Uterus (tissue), 3 donors: ENCODE measurements at regions not wholly inside any gene's neighbourhood (a gene's known extent, or its start where the extent isn't known, plus 50 kb on each side); places are given as distances from the start of the nearest gene placed in this dataset.
"Not testable (repeated sequence)": the region's sequence is repeated elsewhere in the genome, so short reads cannot be mapped to it uniquely, and the experiment has no call there.

Experiments used
- DNase-seq, 2 donors: peaks; one replicate each; pipeline ENCODE4 v3.0.0-alpha.2; 2019 to 2020
- H3K27ac ChIP-seq, 2 donors: fragments of 200-600 bp; sonication (generic); 1 replicate in 1 of 2; 2 replicates in 1 of 2; pipeline ENCODE4 v1.5.1; 2016 to 2018
- H3K27me3 ChIP-seq, 2 donors: fragments of 200-600 bp; sonication (generic); one replicate each; pipeline ENCODE4 v1.5.1; 2018 to 2019; ENCODE audit warnings: control low read depth in 1 of 2
- H3K36me3 ChIP-seq, 2 donors: fragments of 200-600 bp; sonication (generic); one replicate each; pipeline ENCODE4 v1.5.1; 2019; ENCODE audit warnings: control low read depth in 1 of 2
- H3K4me1 ChIP-seq, 2 donors: fragments of 200-600 bp; sonication (generic); one replicate each; pipeline ENCODE4 v1.5.1; 2018 to 2019; ENCODE audit warnings: control low read depth in 1 of 2
- H3K4me3 ChIP-seq, 2 donors: fragments of 200-600 bp; sonication (generic); 1 replicate in 1 of 2; 2 replicates in 1 of 2; pipeline ENCODE4 v1.5.1; 2018 to 2019; ENCODE audit warnings: mild to moderate bottlenecking in 1 of 2
- H3K9me3 ChIP-seq, 2 donors: fragments of 200-600 bp; sonication (generic); one replicate each; pipeline ENCODE4 v1.5.1; 2019; ENCODE audit warnings: control low read depth in 1 of 2
- CTCF ChIP-seq, 4 experiments: fragments of 200-600 bp in 2 of 4; fragments of 450-650 bp in 2 of 4; sonication (generic) in 2 of 4; IDR thresholded peaks; one replicate each; pipeline ENCODE4 v1.5.1; 2016 to 2019; ENCODE audit warnings: antibody characterized with exemption in 4 of 4, mild to moderate bottlenecking in 2 of 4, moderate library complexity in 1 of 4
- POLR2A ChIP-seq, 2 donors: fragments of 450-650 bp; IDR thresholded peaks; one replicate each; pipeline ENCODE4 v1.6.1; 2016; ENCODE audit warnings: antibody characterized with exemption in 2 of 2, mild to moderate bottlenecking in 1 of 2, moderate library complexity in 1 of 2
- intact Hi-C: fragments of 100-400 bp; cut with DNase I; formaldehyde crosslinking; loops from one replicate; pipeline ENCODE4 v1.15.1; 2023; ENCODE audit warnings: low total_unique reads
- donor health status: DM: yes; HTN: yes; CAD: no.

- H3K36me3 ChIP-seq, result no peaks in the 10 kb centered on the region
- H3K4me3 ChIP-seq, result no peak overlapping the region
- H3K27ac ChIP-seq, result no peak overlapping the region
- DNase-seq, result no peak
- H3K4me1 ChIP-seq, result no peaks in the 10 kb centered on the region
- intact Hi-C loops, result no loop called here
- H3K27me3 ChIP-seq, result no peaks in the 10 kb centered on the region
- TF ChIP-seq POLR2A (IDR thresholded peaks at IDR 0.05), result no peak
- TF ChIP-seq CTCF (IDR thresholded peaks at IDR 0.05), result no peak
- no peaks in the 10 kb centered on the region for H3K9me3 ChIP-seq
Measured at GRCh38 chr3:81063896-81064295, 697.5 kb downstream of the GBE1 start.

DNA sequence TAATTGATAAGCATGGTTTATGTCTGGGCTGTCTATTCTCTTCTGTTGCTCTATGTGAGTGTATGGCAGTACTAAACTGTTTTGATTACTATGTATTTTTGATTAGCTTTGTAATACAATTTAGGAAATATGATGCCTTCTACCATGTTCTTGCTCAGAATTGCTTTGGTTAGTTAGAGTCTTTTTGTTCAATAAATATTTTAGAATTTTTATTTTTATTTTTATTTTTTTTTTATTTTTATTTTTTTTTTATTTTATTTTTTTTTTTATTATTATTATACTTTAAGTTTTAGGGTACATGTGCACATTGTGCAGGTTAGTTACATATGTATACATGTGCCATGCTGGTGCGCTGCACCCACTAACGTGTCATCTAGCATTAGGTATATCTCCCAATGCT lies 710.3 kb downstream of the GBE1 start:
- H3K4me1 ChIP-seq, H3K27me3 ChIP-seq, DNase-seq, H3K36me3 ChIP-seq, H3K4me3 ChIP-seq, H3K9me3 ChIP-seq, H3K27ac ChIP-seq, intact Hi-C loops: not testable (repeated sequence)

- intact Hi-C loops, result no loop called here
- TF ChIP-seq POLR2A (IDR thresholded peaks at IDR 0.05) (no peak), CTCF (IDR thresholded peaks at IDR 0.05) (no peak)
- H3K4me3 ChIP-seq, result no peak overlapping the region
Measured at GRCh38 chr3:81048058-81048665, 713.3 kb downstream of the GBE1 start.

DNA sequence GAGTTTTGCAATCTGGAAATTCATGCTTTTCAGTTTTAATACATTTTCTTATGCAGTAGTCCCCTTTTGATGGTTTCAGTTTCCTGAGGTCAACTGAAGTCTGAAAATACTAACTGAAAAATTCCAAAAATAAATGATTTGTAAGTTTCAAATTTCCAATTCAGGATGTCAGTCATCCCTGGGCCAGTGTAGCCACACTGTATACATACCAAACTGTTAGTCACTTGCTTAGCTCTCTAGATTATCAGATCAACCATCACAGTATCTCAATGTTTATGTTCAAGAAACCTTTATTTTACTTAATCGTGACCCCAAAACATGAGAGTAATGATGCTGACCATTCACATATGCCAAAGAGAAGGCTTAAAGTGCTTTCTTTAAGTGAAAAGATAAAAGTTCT lies 715.5 kb downstream of the GBE1 start:
- Histone ChIP-seq H3K4me3 (no peak overlapping the region), H3K27ac (no peak overlapping the region), H3K9me3 (no peaks in the 10 kb centered on the region), H3K4me1 (no peaks in the 10 kb centered on the region), H3K36me3 (no peaks in the 10 kb centered on the region), H3K27me3 (no peaks in the 10 kb centered on the region)
- no peak for DNase-seq
- TF ChIP-seq POLR2A (IDR thresholded peaks at IDR 0.05) (no peak), CTCF (IDR thresholded peaks at IDR 0.05) (no peak)
- intact Hi-C loops, result no loop called here

More at GRCh38 chr3:81048058-81048665, 713.3 kb downstream of the GBE1 start:
- DNase-seq, result no peak
- no peaks in the 10 kb centered on the region for H3K4me1 ChIP-seq
- H3K27ac ChIP-seq, result no peak overlapping the region
- H3K9me3 ChIP-seq, result no peaks in the 10 kb centered on the region
- H3K36me3 ChIP-seq, result no peaks in the 10 kb centered on the region
- H3K27me3 ChIP-seq, result no peaks in the 10 kb centered on the region

DNA sequence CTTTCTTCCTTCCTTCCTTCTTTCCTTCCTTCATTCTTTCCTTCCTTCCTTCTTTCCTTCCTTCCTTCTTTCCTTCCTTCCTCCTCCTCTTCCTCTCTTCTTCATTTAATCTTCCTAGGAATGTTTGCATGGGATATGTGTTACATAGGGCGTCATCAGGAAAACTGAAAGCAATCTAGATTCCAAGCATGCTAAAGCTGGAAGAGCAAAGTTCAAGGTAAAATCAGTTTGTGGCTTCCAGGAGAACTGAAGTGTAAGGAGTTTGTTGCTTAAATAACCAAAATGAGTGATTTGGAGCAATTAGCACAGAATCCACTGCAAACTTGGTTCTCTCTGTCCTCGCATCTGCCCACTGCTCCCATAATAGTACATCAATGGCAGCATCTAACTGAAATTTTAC lies 716.2 kb downstream of the GBE1 start:
- no peak overlapping the region for H3K27ac ChIP-seq
- no peak for TF ChIP-seq POLR2A (IDR thresholded peaks at IDR 0.05)
- H3K27me3 ChIP-seq, result no peaks in the 10 kb centered on the region
- no peaks in the 10 kb centered on the region for H3K9me3 ChIP-seq
- H3K4me3 ChIP-seq, result no peak overlapping the region
- intact Hi-C loops, result no loop called here
- no peak for DNase-seq
- H3K36me3 ChIP-seq, result no peaks in the 10 kb centered on the region
- no peaks in the 10 kb centered on the region for H3K4me1 ChIP-seq

GRCh38 chr3:81043660-81044199 lies 717.7 kb downstream of the GBE1 start:
- intact Hi-C loops, result no loop called here
- H3K27me3 ChIP-seq, result no peaks in the 10 kb centered on the region
- H3K36me3 ChIP-seq, result no peaks in the 10 kb centered on the region
- DNase-seq, result no peak
- H3K9me3 ChIP-seq, result no peaks in the 10 kb centered on the region
- TF ChIP-seq POLR2A (IDR thresholded peaks at IDR 0.05), result no peak
- TF ChIP-seq CTCF (IDR thresholded peaks at IDR 0.05), result no peak
- H3K27ac ChIP-seq, result no peak overlapping the region
- no peak overlapping the region for H3K4me3 ChIP-seq
- H3K4me1 ChIP-seq, result no peaks in the 10 kb centered on the region
